GM12892 (cell line): ENCODE measurements at regions not wholly inside any gene's neighbourhood (a gene's known extent, or its start where the extent isn't known, plus 50 kb on each side); places are given as distances from the start of the nearest gene placed in this dataset.
"Not testable (repeated sequence)": the region's sequence is repeated elsewhere in the genome, so short reads cannot be mapped to it uniquely, and the experiment has no call there.

Source experiments
- DNase-seq: peaks from one replicate; pipeline ENCODE4 v3.0.0; 2011; ENCODE audit not compliant: insufficient read length
- FAIRE-seq: peaks from 2 replicates; lab custom pipeline; 2011; peaks lifted over from hg19 to GRCh38; lab: Jason Lieb, UNC
- POLR2A ChIP-seq: IDR thresholded peaks from 2 replicates; pipeline ENCODE4 v1.6.1; 2011; ENCODE audit warnings: low read depth, low read length, control low read depth
- POLR2AphosphoS5 ChIP-seq: IDR thresholded peaks from 2 replicates; pipeline ENCODE4 v1.6.1; 2011; ENCODE audit warnings: low read depth, low read length, control low read depth
- TAF1 ChIP-seq: IDR thresholded peaks from 2 replicates; pipeline ENCODE4 v1.6.1; 2011; ENCODE audit warnings: low read depth, mild to moderate bottlenecking, control low read depth, low read length, borderline replicate concordance

- not testable (repeated sequence) for FAIRE-seq, DNase-seq
Observed at GRCh38 chr6:71007298-71007697, 50.4 kb upstream of the B3GAT2 start.

DNA sequence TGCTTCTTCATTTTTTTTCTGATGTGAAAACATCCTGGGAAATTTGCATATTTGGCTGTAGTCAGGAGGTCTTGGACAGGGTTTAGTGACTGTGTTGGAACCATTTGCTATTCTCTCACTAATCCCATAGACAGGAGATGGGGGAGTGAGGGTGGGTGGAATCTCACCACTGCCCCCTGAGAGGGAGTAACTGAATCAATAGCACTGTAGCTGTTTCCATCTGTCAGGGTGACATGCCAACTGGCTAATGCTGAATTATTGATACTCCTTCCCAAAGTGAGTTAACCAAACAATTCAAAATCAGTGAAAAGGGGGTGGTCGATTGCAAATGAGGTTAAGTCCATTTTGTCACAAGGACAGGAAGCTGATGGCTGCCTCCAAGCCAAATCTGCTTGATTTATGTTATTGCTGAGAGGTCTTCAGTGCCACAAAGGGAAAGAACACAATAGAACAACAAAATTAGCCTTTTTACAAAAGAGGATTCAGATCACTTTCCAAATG lies 55.1 kb upstream of the B3GAT2 start:
- DNase-seq: no peak
- FAIRE-seq: no peak
- TF ChIP-seq TAF1 (no peak), POLR2AphosphoS5 (no peak), POLR2A (no peak)

GRCh38 chr6:71012866-71013469 lies 56.1 kb upstream of the B3GAT2 start:
- FAIRE-seq (peak; percentile 42), DNase-seq (peak; percentile 14)
- TF ChIP-seq POLR2AphosphoS5 (no peak), POLR2A (no peak), TAF1 (no peak)

DNA sequence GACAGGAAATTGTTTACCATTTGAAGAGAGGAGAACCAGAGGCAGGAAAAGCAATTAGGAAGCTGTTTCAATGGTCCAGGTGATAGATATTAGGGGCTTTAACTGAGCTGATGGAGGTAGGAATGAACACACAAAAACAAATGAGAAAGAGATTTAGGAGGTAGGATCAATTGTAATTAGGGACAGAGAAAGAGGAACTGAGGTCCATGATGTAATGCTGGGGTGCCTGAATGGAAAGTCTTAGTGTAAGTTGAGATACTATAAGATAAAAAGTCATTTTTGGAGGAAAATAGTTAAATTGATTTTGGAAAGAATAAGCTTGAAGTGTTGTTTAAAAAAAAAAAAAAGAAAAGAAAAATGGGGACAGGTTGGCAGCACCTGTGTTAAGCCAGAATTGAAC lies 58.5 kb upstream of the B3GAT2 start:
- no peak for FAIRE-seq
- no peak for DNase-seq
- TF ChIP-seq POLR2A (no peak), TAF1 (no peak), POLR2AphosphoS5 (no peak)

- DNase-seq: no peak
- no peak for FAIRE-seq
- no peak for TF ChIP-seq TAF1
Observed at GRCh38 chr6:71028236-71028876, 71.5 kb upstream of the B3GAT2 start.

DNA sequence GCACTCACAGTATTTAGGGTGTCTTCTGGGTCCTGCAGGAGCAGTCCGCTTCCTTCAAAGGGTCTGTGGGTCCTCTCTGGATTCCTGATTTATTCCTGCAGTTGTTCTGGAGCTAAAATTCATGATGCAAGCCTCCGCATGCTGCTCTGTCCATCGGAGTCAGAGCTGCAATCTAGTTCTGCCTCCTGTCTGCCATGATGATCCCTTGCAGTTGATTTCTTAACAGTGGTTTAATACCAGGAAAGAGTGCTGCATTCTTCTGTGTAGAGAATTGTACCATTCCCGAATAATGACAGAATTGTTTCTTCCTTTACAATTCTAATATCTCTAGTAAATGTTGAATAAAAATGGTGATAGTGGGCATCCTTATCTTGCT lies 72.0 kb upstream of the B3GAT2 start:
- DNase-seq: no peak
- no peak for FAIRE-seq
- TF ChIP-seq POLR2A (no peak), POLR2AphosphoS5 (no peak), TAF1 (no peak)

DNA sequence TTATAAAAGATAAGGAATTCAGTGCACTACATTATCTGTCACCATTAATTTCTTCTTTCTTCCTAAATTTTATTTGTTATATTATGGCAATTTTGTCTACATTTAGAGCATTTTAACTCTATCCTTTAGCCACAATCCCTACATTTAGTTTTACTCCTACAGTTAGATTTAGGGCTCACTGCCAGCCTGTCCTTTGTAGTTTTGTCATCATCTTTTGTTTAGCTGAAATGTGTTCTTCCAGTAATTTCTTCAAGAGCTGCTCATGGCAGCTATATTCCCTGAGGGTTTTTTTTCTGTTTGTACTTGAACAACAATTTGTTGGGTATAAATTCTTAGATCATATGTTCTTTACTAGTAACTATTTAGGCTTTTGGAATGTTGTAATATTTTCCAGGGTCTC lies 72.7 kb upstream of the B3GAT2 start:
- FAIRE-seq (no peak), DNase-seq (no peak)
- TF ChIP-seq POLR2A (no peak), TAF1 (no peak)

GRCh38 chr6:71031912-71032311 lies 75.1 kb upstream of the B3GAT2 start:
- no peak for DNase-seq

GRCh38 chr6:71033171-71033570 lies 76.3 kb upstream of the B3GAT2 start:
- DNase-seq (no peak), FAIRE-seq (no peak)
- TF ChIP-seq TAF1 (no peak), POLR2A (no peak), POLR2AphosphoS5 (no peak)

More at GRCh38 chr6:71031912-71032311, 75.1 kb upstream of the B3GAT2 start:
- TF ChIP-seq POLR2AphosphoS5 (no peak), POLR2A (no peak), TAF1 (no peak)
- no peak for FAIRE-seq

DNA sequence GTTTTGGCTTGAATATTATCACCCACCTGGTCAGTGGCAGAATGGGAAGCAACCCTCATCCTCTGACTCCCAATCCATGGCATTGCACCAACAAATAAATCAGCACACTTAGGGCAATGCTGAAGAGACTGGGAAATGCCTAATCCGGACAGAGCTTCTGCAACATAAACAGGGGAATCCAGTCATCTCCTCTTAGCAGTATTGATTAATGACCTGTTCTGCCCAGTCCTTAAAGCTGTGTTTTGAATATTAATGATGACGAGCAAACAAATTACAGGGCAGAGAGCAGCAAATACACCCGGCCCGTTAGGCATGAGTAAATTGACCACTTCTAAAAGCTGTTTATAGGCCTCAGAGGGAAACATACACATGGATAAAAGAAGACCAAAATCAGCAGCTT lies 77.0 kb upstream of the B3GAT2 start:
- DNase-seq (no peak), FAIRE-seq (no peak)
- TF ChIP-seq POLR2AphosphoS5 (no peak), POLR2A (no peak), TAF1 (no peak)

DNA sequence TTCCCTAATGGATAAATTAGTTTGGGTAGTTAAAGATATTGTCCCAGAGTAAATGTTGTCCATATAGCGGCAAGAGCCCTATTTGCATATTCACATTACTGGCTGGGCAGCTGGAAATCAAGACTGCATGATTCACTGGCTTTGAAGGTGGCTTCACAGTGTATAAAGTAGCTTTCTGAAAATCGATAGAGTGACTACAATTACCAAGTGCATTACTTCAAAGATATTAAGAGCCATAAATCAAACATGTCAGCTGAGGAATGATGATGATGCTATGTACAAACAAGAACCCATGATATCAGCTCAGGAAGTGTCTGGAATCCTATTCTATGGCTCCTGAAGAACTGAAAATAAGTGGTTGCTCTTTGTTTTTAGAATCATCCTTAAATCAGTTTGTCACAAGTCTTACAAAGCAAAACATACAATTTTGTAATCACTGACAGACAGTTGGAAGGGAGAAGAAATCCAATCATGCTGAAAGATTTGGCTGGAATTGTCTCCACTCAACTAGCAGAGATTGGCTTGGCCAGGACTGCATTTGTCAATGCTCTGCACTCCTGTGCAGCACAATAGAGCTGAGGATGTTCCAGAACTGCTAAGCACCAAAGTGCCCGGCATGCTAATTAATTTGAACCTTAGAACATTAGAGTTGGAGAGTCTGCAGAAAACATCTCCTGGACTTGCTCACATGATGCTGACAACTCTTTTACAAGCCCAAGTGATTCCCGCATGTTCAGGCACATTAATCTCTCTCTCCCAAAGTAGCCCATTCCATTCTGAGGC lies 77.9 kb upstream of the B3GAT2 start:
- TF ChIP-seq POLR2A: no peak
- TF ChIP-seq TAF1: no peak
- TF ChIP-seq POLR2AphosphoS5: no peak
- no peak for DNase-seq
- FAIRE-seq: no peak

- TF ChIP-seq POLR2AphosphoS5 (no peak), POLR2A (no peak), TAF1 (no peak)
- DNase-seq (no peak), FAIRE-seq (no peak)
Observed at GRCh38 chr6:71035871-71036270, 79.0 kb upstream of the B3GAT2 start.
